K562 (cell line): ENCODE measurements at regions not wholly inside any gene's neighbourhood (a gene's known extent, or its start where the extent isn't known, plus 50 kb on each side); places are given as distances from the start of the nearest gene placed in this dataset.

Source experiments
- CREB1 ChIP-seq, 2 experiments: sonication (generic) in 1 of 2; formaldehyde crosslinking in 1 of 2; IDR thresholded peaks; 2 replicates each; pipeline versions ENCODE4 v1.6.1 to v1.8.0; 2012 to 2022; ENCODE audit warnings: inconsistent platforms in 1 of 2, mild to moderate bottlenecking in 1 of 2, missing genetic modification reagents in 1 of 2, moderate library complexity in 1 of 2
- HDAC1 ChIP-seq, 2 experiments: fragments of 450-650 bp; IDR thresholded peaks; 2 replicates each; pipeline ENCODE4 v1.6.1; 2016 to 2017; ENCODE audit warnings: inconsistent platforms in 1 of 2, mild to moderate bottlenecking in 1 of 2, moderate library complexity in 1 of 2
- HDGF ChIP-seq: fragments of 450-650 bp; IDR thresholded peaks from 2 replicates; pipeline ENCODE4 v1.6.1; 2016
- KLF16 ChIP-seq: IDR thresholded peaks from 2 replicates; pipeline ENCODE4 v1.6.1; 2016; ENCODE audit warnings: antibody characterized with exemption
- RBM25 ChIP-seq: fragments of 200-400 bp; formaldehyde crosslinking; IDR thresholded peaks from 2 replicates; pipeline ENCODE4 v1.6.1; 2018; ENCODE audit warnings: low read length, low read depth, moderate library complexity; ENCODE audit not compliant: severe bottlenecking
- ZNF146 ChIP-seq: IDR thresholded peaks from one replicate; pipeline ENCODE4 v1.6.1; 2018; ENCODE audit warnings: missing compliant biosample characterization; ENCODE audit not compliant: unreplicated experiment
- TF ChIP-seq, protein P1 (sequence below): IDR thresholded peaks from 3 replicates; pipeline ENCODE4 v1.6.1; 2011; ENCODE audit warnings: borderline replicate concordance, mild to moderate bottlenecking, moderate library complexity; ENCODE audit not compliant: insufficient read length; ENCODE audit errors: extremely low read depth
- TF ChIP-seq, protein P2 (sequence below): sonication (generic); formaldehyde crosslinking; IDR thresholded peaks from 2 replicates; pipeline ENCODE4 v1.8.0; 2022; ENCODE audit warnings: mild to moderate bottlenecking, low read depth, missing genetic modification reagents
- TF ChIP-seq, protein P3 (sequence below): fragments of 250-450 bp; sonication (Bioruptor Pico); IDR thresholded peaks from 2 replicates; pipeline ENCODE4 v1.5.0; 2021
- TF ChIP-seq, protein P4 (sequence below): sonication (generic); formaldehyde crosslinking; IDR thresholded peaks from 2 replicates; pipeline ENCODE4 v1.8.0; 2022; ENCODE audit warnings: mild to moderate bottlenecking, missing genetic modification reagents
- TF ChIP-seq, protein P5 (sequence below): fragments of 250-450 bp; sonication (Bioruptor Pico); IDR thresholded peaks from 2 replicates; pipeline ENCODE4 v1.4.0; 2020; ENCODE audit warnings: borderline replicate concordance

DNA sequence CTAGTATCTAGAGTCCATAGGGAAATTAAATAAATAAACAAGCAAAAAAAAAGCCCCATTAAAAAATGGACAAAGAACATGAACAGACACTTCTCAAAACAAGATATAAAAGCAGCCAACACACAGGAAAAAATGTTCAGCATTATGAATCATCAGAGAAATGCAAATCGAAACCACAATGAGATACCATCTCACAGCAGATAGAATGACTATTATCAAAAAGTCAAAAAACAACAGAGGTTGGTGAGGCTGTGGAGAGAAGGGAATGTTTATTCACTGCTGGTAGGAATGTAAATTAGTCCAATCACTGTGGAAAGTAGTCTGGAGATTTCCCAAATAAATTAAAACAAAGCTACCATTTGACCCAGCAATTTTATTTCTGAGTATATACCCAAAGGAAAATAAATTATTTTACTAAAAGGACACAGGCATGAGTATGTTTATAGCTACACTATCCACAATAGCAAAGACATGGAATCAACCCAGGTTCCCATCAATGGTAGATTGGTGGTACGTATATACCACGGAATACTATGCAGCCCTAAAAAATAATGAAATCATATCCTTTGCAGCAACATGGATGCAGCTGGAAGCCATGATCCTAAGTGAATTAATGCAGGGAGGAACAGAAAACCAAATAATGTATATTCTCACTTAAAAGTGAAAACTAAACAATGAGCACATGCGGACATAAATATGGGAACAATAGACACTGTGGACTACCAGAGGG lies 366.5 kb upstream of the SEMA3C start (continued):
- TF ChIP-seq, protein P1, sequence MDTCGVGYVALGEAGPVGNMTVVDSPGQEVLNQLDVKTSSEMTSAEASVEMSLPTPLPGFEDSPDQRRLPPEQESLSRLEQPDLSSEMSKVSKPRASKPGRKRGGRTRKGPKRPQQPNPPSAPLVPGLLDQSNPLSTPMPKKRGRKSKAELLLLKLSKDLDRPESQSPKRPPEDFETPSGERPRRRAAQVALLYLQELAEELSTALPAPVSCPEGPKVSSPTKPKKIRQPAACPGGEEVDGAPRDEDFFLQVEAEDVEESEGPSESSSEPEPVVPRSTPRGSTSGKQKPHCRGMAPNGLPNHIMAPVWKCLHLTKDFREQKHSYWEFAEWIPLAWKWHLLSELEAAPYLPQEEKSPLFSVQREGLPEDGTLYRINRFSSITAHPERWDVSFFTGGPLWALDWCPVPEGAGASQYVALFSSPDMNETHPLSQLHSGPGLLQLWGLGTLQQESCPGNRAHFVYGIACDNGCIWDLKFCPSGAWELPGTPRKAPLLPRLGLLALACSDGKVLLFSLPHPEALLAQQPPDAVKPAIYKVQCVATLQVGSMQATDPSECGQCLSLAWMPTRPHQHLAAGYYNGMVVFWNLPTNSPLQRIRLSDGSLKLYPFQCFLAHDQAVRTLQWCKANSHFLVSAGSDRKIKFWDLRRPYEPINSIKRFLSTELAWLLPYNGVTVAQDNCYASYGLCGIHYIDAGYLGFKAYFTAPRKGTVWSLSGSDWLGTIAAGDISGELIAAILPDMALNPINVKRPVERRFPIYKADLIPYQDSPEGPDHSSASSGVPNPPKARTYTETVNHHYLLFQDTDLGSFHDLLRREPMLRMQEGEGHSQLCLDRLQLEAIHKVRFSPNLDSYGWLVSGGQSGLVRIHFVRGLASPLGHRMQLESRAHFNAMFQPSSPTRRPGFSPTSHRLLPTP, result no peak
- TF ChIP-seq, protein P2, sequence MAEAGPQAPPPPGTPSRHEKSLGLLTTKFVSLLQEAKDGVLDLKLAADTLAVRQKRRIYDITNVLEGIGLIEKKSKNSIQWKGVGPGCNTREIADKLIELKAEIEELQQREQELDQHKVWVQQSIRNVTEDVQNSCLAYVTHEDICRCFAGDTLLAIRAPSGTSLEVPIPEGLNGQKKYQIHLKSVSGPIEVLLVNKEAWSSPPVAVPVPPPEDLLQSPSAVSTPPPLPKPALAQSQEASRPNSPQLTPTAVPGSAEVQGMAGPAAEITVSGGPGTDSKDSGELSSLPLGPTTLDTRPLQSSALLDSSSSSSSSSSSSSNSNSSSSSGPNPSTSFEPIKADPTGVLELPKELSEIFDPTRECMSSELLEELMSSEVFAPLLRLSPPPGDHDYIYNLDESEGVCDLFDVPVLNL, result no peak
- TF ChIP-seq, protein P3, sequence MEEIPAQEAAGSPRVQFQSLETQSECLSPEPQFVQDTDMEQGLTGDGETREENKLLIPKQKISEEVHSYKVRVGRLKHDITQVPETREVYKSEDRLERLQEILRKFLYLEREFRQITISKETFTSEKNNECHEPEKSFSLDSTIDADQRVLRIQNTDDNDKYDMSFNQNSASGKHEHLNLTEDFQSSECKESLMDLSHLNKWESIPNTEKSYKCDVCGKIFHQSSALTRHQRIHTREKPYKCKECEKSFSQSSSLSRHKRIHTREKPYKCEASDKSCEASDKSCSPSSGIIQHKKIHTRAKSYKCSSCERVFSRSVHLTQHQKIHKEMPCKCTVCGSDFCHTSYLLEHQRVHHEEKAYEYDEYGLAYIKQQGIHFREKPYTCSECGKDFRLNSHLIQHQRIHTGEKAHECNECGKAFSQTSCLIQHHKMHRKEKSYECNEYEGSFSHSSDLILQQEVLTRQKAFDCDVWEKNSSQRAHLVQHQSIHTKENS (CRISPR knock-in tag), result no peak
- TF ChIP-seq HDGF (no peak), RBM25 (peak; percentile 43), HDAC1 (IDR thresholded peaks at IDR 0.05) (no peak), CREB1 (IDR thresholded peaks at IDR 0.05) (no peak), CREB1 (CRISPR knock-in tag; IDR thresholded peaks at IDR 0.05) (no peak), ZNF146 (CRISPR knock-in tag) (peak; percentile 68), KLF16 (no peak)
- TF ChIP-seq, protein P4, sequence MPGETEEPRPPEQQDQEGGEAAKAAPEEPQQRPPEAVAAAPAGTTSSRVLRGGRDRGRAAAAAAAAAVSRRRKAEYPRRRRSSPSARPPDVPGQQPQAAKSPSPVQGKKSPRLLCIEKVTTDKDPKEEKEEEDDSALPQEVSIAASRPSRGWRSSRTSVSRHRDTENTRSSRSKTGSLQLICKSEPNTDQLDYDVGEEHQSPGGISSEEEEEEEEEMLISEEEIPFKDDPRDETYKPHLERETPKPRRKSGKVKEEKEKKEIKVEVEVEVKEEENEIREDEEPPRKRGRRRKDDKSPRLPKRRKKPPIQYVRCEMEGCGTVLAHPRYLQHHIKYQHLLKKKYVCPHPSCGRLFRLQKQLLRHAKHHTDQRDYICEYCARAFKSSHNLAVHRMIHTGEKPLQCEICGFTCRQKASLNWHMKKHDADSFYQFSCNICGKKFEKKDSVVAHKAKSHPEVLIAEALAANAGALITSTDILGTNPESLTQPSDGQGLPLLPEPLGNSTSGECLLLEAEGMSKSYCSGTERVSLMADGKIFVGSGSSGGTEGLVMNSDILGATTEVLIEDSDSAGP (CRISPR knock-in tag), result no peak
- TF ChIP-seq, protein P5, sequence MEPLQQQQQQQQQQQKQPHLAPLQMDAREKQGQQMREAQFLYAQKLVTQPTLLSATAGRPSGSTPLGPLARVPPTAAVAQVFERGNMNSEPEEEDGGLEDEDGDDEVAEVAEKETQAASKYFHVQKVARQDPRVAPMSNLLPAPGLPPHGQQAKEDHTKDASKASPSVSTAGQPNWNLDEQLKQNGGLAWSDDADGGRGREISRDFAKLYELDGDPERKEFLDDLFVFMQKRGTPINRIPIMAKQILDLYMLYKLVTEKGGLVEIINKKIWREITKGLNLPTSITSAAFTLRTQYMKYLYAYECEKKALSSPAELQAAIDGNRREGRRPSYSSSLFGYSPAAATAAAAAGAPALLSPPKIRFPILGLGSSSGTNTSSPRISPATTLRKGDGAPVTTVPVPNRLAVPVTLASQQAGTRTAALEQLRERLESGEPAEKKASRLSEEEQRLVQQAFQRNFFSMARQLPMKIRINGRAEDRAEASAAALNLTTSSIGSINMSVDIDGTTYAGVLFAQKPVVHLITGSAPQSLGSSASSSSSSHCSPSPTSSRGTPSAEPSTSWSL (CRISPR knock-in tag), result no peak
- TF ChIP-seq, all 486 proteins: peak for 3
